ENCODE measurements at regions not wholly inside any gene's neighbourhood (a gene's known extent, or its start where the extent isn't known, plus 50 kb on each side); places are given as distances from the start of the nearest gene placed in this dataset.

DNA sequence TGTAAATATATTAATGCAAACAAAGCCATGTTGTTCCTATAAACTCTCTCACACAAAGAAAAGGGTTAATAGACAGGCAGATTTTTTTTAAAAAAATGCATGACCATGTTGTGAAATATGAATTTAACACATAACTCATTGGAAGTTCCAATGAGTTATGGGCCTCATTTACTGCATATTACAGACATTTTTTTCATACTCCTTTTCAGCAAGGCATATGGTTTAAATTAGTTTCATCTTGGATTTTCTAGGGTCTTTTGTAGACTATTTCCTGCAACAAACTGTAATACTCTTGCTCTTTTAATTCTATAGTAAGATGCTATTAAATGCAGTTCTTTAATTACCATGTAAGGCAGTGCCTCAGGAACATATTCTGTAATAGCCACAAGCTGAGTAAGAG, 323.1 kb downstream of the GBA3 start:
- DNase-seq (ENCODE audit: low spot score): no peak
- Histone ChIP-seq H3K36me3 (ENCODE audit: control insufficient read depth in 4 of 4, insufficient read depth in 3 of 4, low read depth in 1 of 4, low read length in 3 of 4) (no peaks in the 10 kb centered on the region), H3K27me3 (ENCODE audit: control insufficient read depth in 4 of 4, insufficient read depth in 4 of 4, low read length in 3 of 4) (no peaks in the 10 kb centered on the region), H3K9ac (ENCODE audit: low read depth in 1 of 2, low read length in 2 of 2) (no peak overlapping the region), H3K4me1 (ENCODE audit: control insufficient read depth in 4 of 4, insufficient read depth in 4 of 4, low read length in 3 of 4) (no peaks in the 10 kb centered on the region), H3K4me3 (ENCODE audit: low read depth in 1 of 3, low read length in 3 of 3) (no peak overlapping the region), H3K27ac (ENCODE audit: low read depth in 1 of 2, low read length in 2 of 2) (no peak overlapping the region), H3K9me3 (ENCODE audit: control insufficient read depth in 4 of 4, low read length in 3 of 4) (no peaks in the 10 kb centered on the region)
- TF ChIP-seq CTCF (IDR thresholded peaks at IDR 0.05; ENCODE audit: low read depth, low read length, missing input control) (no peak), NR2F2 (IDR thresholded peaks at IDR 0.05) (no peak), JUND (IDR thresholded peaks at IDR 0.05) (no peak), FOXA2 (IDR thresholded peaks at IDR 0.05) (no peak), SP1 (IDR thresholded peaks at IDR 0.05) (no peak), RAD21 (IDR thresholded peaks at IDR 0.05) (no peak), YY1 (IDR thresholded peaks at IDR 0.05) (no peak), FOXA1 (IDR thresholded peaks at IDR 0.05) (no peak), EGR1 (IDR thresholded peaks at IDR 0.05; ENCODE audit: low read depth in 2 of 2) (no peak), TAF1 (conservative IDR thresholded peaks at IDR 0.05) (no peak), RXRA (IDR thresholded peaks at IDR 0.05) (no peak), GABPA (IDR thresholded peaks at IDR 0.05 in 1 of 2, conservative IDR thresholded peaks at IDR 0.05 in 1 of 2) (no peak), HNF4G (IDR thresholded peaks at IDR 0.05) (no peak), HNF4A (conservative IDR thresholded peaks at IDR 0.05) (no peak)
- TF ChIP-seq, protein P1, sequence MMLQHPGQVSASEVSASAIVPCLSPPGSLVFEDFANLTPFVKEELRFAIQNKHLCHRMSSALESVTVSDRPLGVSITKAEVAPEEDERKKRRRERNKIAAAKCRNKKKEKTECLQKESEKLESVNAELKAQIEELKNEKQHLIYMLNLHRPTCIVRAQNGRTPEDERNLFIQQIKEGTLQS (IDR thresholded peaks at IDR 0.05): no peak
- TF ChIP-seq, protein P2, sequence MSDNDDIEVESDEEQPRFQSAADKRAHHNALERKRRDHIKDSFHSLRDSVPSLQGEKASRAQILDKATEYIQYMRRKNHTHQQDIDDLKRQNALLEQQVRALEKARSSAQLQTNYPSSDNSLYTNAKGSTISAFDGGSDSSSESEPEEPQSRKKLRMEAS (IDR thresholded peaks at IDR 0.05): no peak
- TF ChIP-seq, protein P3, sequence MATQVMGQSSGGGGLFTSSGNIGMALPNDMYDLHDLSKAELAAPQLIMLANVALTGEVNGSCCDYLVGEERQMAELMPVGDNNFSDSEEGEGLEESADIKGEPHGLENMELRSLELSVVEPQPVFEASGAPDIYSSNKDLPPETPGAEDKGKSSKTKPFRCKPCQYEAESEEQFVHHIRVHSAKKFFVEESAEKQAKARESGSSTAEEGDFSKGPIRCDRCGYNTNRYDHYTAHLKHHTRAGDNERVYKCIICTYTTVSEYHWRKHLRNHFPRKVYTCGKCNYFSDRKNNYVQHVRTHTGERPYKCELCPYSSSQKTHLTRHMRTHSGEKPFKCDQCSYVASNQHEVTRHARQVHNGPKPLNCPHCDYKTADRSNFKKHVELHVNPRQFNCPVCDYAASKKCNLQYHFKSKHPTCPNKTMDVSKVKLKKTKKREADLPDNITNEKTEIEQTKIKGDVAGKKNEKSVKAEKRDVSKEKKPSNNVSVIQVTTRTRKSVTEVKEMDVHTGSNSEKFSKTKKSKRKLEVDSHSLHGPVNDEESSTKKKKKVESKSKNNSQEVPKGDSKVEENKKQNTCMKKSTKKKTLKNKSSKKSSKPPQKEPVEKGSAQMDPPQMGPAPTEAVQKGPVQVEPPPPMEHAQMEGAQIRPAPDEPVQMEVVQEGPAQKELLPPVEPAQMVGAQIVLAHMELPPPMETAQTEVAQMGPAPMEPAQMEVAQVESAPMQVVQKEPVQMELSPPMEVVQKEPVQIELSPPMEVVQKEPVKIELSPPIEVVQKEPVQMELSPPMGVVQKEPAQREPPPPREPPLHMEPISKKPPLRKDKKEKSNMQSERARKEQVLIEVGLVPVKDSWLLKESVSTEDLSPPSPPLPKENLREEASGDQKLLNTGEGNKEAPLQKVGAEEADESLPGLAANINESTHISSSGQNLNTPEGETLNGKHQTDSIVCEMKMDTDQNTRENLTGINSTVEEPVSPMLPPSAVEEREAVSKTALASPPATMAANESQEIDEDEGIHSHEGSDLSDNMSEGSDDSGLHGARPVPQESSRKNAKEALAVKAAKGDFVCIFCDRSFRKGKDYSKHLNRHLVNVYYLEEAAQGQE (IDR thresholded peaks at IDR 0.05): no peak
- TF ChIP-seq, protein P4, sequence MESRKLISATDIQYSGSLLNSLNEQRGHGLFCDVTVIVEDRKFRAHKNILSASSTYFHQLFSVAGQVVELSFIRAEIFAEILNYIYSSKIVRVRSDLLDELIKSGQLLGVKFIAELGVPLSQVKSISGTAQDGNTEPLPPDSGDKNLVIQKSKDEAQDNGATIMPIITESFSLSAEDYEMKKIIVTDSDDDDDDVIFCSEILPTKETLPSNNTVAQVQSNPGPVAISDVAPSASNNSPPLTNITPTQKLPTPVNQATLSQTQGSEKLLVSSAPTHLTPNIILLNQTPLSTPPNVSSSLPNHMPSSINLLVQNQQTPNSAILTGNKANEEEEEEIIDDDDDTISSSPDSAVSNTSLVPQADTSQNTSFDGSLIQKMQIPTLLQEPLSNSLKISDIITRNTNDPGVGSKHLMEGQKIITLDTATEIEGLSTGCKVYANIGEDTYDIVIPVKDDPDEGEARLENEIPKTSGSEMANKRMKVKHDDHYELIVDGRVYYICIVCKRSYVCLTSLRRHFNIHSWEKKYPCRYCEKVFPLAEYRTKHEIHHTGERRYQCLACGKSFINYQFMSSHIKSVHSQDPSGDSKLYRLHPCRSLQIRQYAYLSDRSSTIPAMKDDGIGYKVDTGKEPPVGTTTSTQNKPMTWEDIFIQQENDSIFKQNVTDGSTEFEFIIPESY (IDR thresholded peaks at IDR 0.05): no peak
